B cell (primary cell): ENCODE measurements at regions not wholly inside any gene's neighbourhood (a gene's known extent, or its start where the extent isn't known, plus 50 kb on each side); places are given as distances from the start of the nearest gene placed in this dataset.

ENCODE experiments used
- ATAC-seq: fragments of 200-7000 bp; cut with Tn5 transposase; one replicate; pipeline ENCODE4 v1.10.0; 2021; ENCODE audit warnings: low read depth, mild to moderate bottlenecking, moderate number of reproducible peaks, moderate library complexity
- CTCF ChIA-PET: fragments of 350-600 bp; sonication (Branson Sonifier 250); formaldehyde crosslinking; loops from one replicate; lab custom pipeline; 2021; ENCODE audit warnings: antibody characterized with exemption, inconsistent platforms; lab: Charles Lee
- POLR2A ChIA-PET: fragments of 350-600 bp; sonication (Branson Sonifier 250); formaldehyde crosslinking; loops from one replicate; lab custom pipeline; 2021; ENCODE audit warnings: antibody characterized with exemption; lab: Charles Lee
- DNase-seq: peaks from one replicate; pipeline ENCODE4 v3.0.0; 2013
- H2AFZ ChIP-seq: 2 replicates; pipeline ENCODE4 v1.6.1; 2012; ENCODE audit warnings: mild to moderate bottlenecking, low read depth, low read length; ENCODE audit not compliant: insufficient read depth, poor library complexity, severe bottlenecking
- H3K27ac ChIP-seq, 2 donors: 1 replicate in 1 of 2; 2 replicates in 1 of 2; pipeline ENCODE4 v1.5.1; 2012 to 2013; ENCODE audit warnings: low read length in 2 of 2, mild to moderate bottlenecking in 2 of 2, moderate library complexity in 1 of 2
- H3K27me3 ChIP-seq, 4 experiments: fragments of 200-600 bp in 1 of 4; sonication (generic) in 1 of 4; replicated peaks in 1 of 4; 1 replicate in 2 of 4; 2 replicates in 2 of 4; pipeline versions ENCODE4 v1.6.1 to v1.7.0; 2013 to 2016; ENCODE audit warnings: low read length in 3 of 4, mild to moderate bottlenecking in 2 of 4, mixed read lengths in 1 of 4, moderate library complexity in 1 of 4; ENCODE audit not compliant: insufficient read depth in 4 of 4, control insufficient read depth in 3 of 4; ENCODE audit errors: control extremely low read depth in 1 of 4
- H3K36me3 ChIP-seq, 2 experiments: replicated peaks in 1 of 2; 1 replicate in 1 of 2; 2 replicates in 1 of 2; pipeline versions ENCODE4 v1.6.1 to v1.7.1; 2013; ENCODE audit warnings: low read length in 1 of 2; ENCODE audit not compliant: insufficient read depth in 2 of 2, control insufficient read depth in 1 of 2; ENCODE audit errors: control extremely low read depth in 1 of 2, extremely low read depth in 1 of 2
- H3K4me1 ChIP-seq, 2 donors: fragments of 200-600 bp in 1 of 2; sonication (generic) in 1 of 2; 1 replicate in 1 of 2; 2 replicates in 1 of 2; pipeline versions ENCODE4 v1.5.1 to v1.6.1; 2013 to 2017; ENCODE audit warnings: low read length in 2 of 2; ENCODE audit not compliant: control insufficient read depth in 2 of 2, insufficient read depth in 2 of 2
- H3K4me2 ChIP-seq: replicated peaks from 2 replicates; pipeline ENCODE3; 2012; ENCODE audit warnings: mild to moderate bottlenecking, low read depth, low read length; ENCODE audit not compliant: poor library complexity, severe bottlenecking
- H3K4me3 ChIP-seq, 5 experiments: fragments of 200-600 bp in 1 of 5; sonication (generic) in 1 of 5; 1 replicate in 3 of 5; 2 replicates in 2 of 5; pipeline versions ENCODE4 v1.5.1 to v1.7.0; 2011 to 2016; ENCODE audit warnings: low read length in 4 of 5, mild to moderate bottlenecking in 4 of 5, low read depth in 2 of 5, control low read depth in 1 of 5, moderate library complexity in 1 of 5; ENCODE audit not compliant: insufficient read depth in 1 of 5; ENCODE audit errors: control extremely low read depth in 1 of 5, extremely low read depth in 1 of 5
- H3K79me2 ChIP-seq: fragments of 200-600 bp; sonication (generic); one replicate; pipeline ENCODE4 v1.6.0; 2016; ENCODE audit warnings: low read length; ENCODE audit not compliant: control insufficient read depth, insufficient read depth
- H3K9ac ChIP-seq: fragments of 200-600 bp; sonication (generic); 2 replicates; pipeline ENCODE4 v1.6.1; 2017; ENCODE audit warnings: mild to moderate bottlenecking, low read length, moderate library complexity
- H3K9me3 ChIP-seq, 3 donors: one replicate each; pipeline versions ENCODE4 v1.6.1 to v1.7.1; 2013; ENCODE audit warnings: low read length in 2 of 3; ENCODE audit not compliant: control insufficient read depth in 2 of 3, insufficient read depth in 1 of 3; ENCODE audit errors: control extremely low read depth in 1 of 3
- H4K20me1 ChIP-seq: 2 replicates; pipeline ENCODE4 v1.6.0; 2012; ENCODE audit warnings: mild to moderate bottlenecking, low read length; ENCODE audit not compliant: insufficient read depth, control insufficient read depth, poor library complexity, severe bottlenecking
- H3K27ac Mint-ChIP-seq: one replicate; pipeline ENCODE4 v1.8.0; 2021; ENCODE audit warnings: mixed read lengths
- H3K27me3 Mint-ChIP-seq: one replicate; pipeline ENCODE4 v1.8.0; 2021; ENCODE audit warnings: mixed read lengths
- H3K4me1 Mint-ChIP-seq: one replicate; pipeline ENCODE4 v1.8.0; 2021; ENCODE audit warnings: mixed read lengths
- H3K4me3 Mint-ChIP-seq: one replicate; pipeline ENCODE4 v1.8.0; 2021; ENCODE audit warnings: mixed read lengths
- H3K9me3 Mint-ChIP-seq: one replicate; pipeline ENCODE4 v1.8.0; 2022; ENCODE audit warnings: mixed read lengths; ENCODE audit not compliant: insufficient read depth
- EZH2 ChIP-seq: IDR thresholded peaks from 2 replicates; pipeline ENCODE4 v1.6.1; 2012; ENCODE audit warnings: borderline replicate concordance, low read depth, mild to moderate bottlenecking, moderate library complexity, low read length; ENCODE audit not compliant: insufficient read depth, poor library complexity, severe bottlenecking
- WGBS: methylation state at CpG from one replicate; pipeline ENCODE4 v1.1.5; 2013; ENCODE audit warnings: missing lambda C conversion rate; ENCODE audit not compliant: insufficient coverage; 5-methylcytosine and 5-hydroxymethylcytosine counted together
- intact Hi-C: fragments of 100-400 bp; cut with micrococcal nuclease; formaldehyde crosslinking; loops from one replicate; pipeline ENCODE4 v1.10.0; 2022
- TF ChIP-seq, protein P1 (sequence below): fragments of 200-600 bp; IDR thresholded peaks from one replicate; pipeline ENCODE4 v1.8.0; 2022; ENCODE audit warnings: antibody characterized with exemption, mild to moderate bottlenecking

DNA sequence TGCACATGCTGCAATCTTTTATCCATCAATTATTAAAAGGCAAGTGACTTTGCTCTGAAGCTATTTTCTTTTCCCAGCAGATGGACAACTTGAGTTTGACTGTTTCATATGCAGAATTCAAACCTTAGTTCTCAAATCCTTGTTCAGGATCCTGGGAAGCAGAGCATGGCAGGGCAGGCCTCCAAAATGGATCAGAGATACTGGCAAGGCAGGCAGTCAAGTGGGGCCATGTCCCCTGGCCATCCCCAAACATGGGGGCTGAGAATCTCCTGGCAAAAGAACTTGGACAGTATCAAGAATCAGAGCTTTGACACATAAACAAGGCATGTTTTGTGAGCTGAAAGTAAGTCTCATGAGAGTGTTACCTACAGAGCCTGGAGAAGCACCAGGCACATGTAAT, 122.9 kb upstream of the CTNNB1 start:
- intact Hi-C loops = no loop called here
- H3K9ac ChIP-seq = no peak overlapping the region
- H3K36me3 ChIP-seq = no peaks in the 10 kb centered on the region
- H4K20me1 ChIP-seq = no peaks in the 10 kb centered on the region
- no peak overlapping the region for H3K4me3 Mint-ChIP-seq
- no peak overlapping the region for H3K27ac Mint-ChIP-seq
- TF ChIP-seq EZH2 = no peak
- TF ChIP-seq, protein P1, sequence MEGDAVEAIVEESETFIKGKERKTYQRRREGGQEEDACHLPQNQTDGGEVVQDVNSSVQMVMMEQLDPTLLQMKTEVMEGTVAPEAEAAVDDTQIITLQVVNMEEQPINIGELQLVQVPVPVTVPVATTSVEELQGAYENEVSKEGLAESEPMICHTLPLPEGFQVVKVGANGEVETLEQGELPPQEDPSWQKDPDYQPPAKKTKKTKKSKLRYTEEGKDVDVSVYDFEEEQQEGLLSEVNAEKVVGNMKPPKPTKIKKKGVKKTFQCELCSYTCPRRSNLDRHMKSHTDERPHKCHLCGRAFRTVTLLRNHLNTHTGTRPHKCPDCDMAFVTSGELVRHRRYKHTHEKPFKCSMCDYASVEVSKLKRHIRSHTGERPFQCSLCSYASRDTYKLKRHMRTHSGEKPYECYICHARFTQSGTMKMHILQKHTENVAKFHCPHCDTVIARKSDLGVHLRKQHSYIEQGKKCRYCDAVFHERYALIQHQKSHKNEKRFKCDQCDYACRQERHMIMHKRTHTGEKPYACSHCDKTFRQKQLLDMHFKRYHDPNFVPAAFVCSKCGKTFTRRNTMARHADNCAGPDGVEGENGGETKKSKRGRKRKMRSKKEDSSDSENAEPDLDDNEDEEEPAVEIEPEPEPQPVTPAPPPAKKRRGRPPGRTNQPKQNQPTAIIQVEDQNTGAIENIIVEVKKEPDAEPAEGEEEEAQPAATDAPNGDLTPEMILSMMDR = no peak
- H3K9me3 Mint-ChIP-seq = no peaks in the 10 kb centered on the region
- peaks cover 2% of the 10 kb centered on the region for H3K27me3 Mint-ChIP-seq
- ATAC-seq (no peak), DNase-seq (no peak)
- H3K4me2 ChIP-seq = no peak overlapping the region
- H3K27ac ChIP-seq = no peak overlapping the region
- H3K4me3 ChIP-seq = no peak overlapping the region
- no peaks in the 10 kb centered on the region for H3K4me1 Mint-ChIP-seq
- ChIA-PET CTCF (no interaction called here), POLR2A (no interaction called here)
- no peaks in the 10 kb centered on the region for H3K9me3 ChIP-seq
- H3K79me2 ChIP-seq = no peaks in the 10 kb centered on the region
- H2AFZ ChIP-seq = no peak overlapping the region
- peaks cover 0 to 12% (median 0%) of the 10 kb centered on the region in 4 experiments for H3K27me3 ChIP-seq
- no peaks in the 10 kb centered on the region for H3K4me1 ChIP-seq

DNA sequence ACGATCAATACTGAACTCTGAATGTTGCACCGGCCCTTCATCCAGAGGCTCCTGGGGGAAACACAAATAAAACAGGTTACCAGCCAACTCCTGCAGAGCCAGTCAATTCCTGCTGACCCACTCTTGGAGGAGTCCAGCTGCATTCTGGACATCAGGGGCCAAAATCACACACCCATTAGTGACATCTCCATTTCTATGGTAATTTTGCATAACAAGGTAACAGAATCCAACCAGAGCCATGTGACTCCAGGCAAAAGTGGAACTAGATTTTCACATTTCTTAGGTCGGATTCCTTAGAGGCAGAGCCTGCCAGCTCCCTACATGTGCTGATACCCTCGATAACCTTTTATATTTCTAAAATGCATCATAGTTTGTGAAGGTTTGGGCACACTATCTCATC, 119.2 kb upstream of the CTNNB1 start:
- H2AFZ ChIP-seq = no peak overlapping the region
- Mint-ChIP-seq H3K9me3 (no peaks in the 10 kb centered on the region), H3K4me1 (no peaks in the 10 kb centered on the region), H3K27ac (no peak overlapping the region), H3K27me3 (peaks cover 7% of the 10 kb centered on the region), H3K4me3 (no peak overlapping the region)
- CTCF ChIA-PET = no interaction called here
- no peak for DNase-seq
- H3K36me3 ChIP-seq = no peaks in the 10 kb centered on the region
- ATAC-seq = no peak
- H3K4me1 ChIP-seq = no peaks in the 10 kb centered on the region
- no peaks in the 10 kb centered on the region for H4K20me1 ChIP-seq
- TF ChIP-seq EZH2 = no peak
- TF ChIP-seq, protein P1 = no peak
- H3K27ac ChIP-seq = no peak overlapping the region
- H3K4me3 ChIP-seq = no peak overlapping the region
- H3K27me3 ChIP-seq = peaks cover 0 to 10% (median 0%) of the 10 kb centered on the region in 4 experiments
- H3K9me3 ChIP-seq = no peaks in the 10 kb centered on the region
- no peaks in the 10 kb centered on the region for H3K79me2 ChIP-seq
- H3K9ac ChIP-seq = no peak overlapping the region
- POLR2A ChIA-PET = no interaction called here
- no peak overlapping the region for H3K4me2 ChIP-seq
- 100% methylated on average over 2 of the region's 4 CpGs for WGBS
- intact Hi-C loops = no loop called here
